Activated naive CD4-positive, alpha-beta T cell treated with anti-CD3 and anti-CD28 coated beads, Interleukin-2, amount 10 ng/mL, durations not matched to agents 7 days and 5 days (primary cell): ENCODE measurements at regions not wholly inside any gene's neighbourhood (a gene's known extent, or its start where the extent isn't known, plus 50 kb on each side); places are given as distances from the start of the nearest gene placed in this dataset.
"Not testable (repeated sequence)": the region's sequence is repeated elsewhere in the genome, so short reads cannot be mapped to it uniquely, and the experiment has no call there.

ENCODE experiments used
- CTCF ChIA-PET: fragments of 350-600 bp; sonication (Branson Sonifier 250); formaldehyde crosslinking; loops from one replicate; lab custom pipeline; 2021; ENCODE audit warnings: antibody characterized with exemption; lab: Charles Lee
- DNase-seq: peaks from one replicate; pipeline ENCODE4 v3.0.0-alpha.2; 2020
- H3K27ac Mint-ChIP-seq: one replicate; pipeline ENCODE4 v1.8.0; 2021; ENCODE audit warnings: mild to moderate bottlenecking, moderate library complexity, mixed read lengths
- H3K27me3 Mint-ChIP-seq: one replicate; pipeline ENCODE4 v1.8.0; 2021; ENCODE audit warnings: mild to moderate bottlenecking, mixed read lengths
- H3K36me3 Mint-ChIP-seq: one replicate; pipeline ENCODE4 v1.8.0; 2021; ENCODE audit warnings: mixed read lengths
- H3K4me1 Mint-ChIP-seq: one replicate; pipeline ENCODE4 v1.8.0; 2021; ENCODE audit warnings: mixed read lengths
- H3K4me3 Mint-ChIP-seq: one replicate; pipeline ENCODE4 v1.8.0; 2021; ENCODE audit warnings: mild to moderate bottlenecking, moderate library complexity, mixed read lengths
- H3K9me3 Mint-ChIP-seq: one replicate; pipeline ENCODE4 v1.8.0; 2021; ENCODE audit warnings: mixed read lengths

- Mint-ChIP-seq H3K9me3 (no peaks in the 10 kb centered on the region), H3K27me3 (peaks cover 4% of the 10 kb centered on the region)
- CTCF ChIA-PET = no interaction called here
These were observed 101.6 kb upstream of the GOLGA6L6 start for GRCh38 chr15:20643024-20643770.

GRCh38 chr15:20642054-20642767 is 100.6 kb upstream of the GOLGA6L6 start:
- no peaks in the 10 kb centered on the region for H3K36me3 Mint-ChIP-seq
- H3K27me3 Mint-ChIP-seq = peaks cover 4% of the 10 kb centered on the region
- CTCF ChIA-PET = no interaction called here
- no peak for DNase-seq
- no peaks in the 10 kb centered on the region for H3K4me1 Mint-ChIP-seq
- H3K27ac Mint-ChIP-seq = no peak overlapping the region
- H3K9me3 Mint-ChIP-seq = no peaks in the 10 kb centered on the region
- H3K4me3 Mint-ChIP-seq = no peak overlapping the region

More at GRCh38 chr15:20643024-20643770, 101.6 kb upstream of the GOLGA6L6 start:
- Mint-ChIP-seq H3K4me1 (no peaks in the 10 kb centered on the region), H3K4me3 (no peak overlapping the region), H3K27ac (no peak overlapping the region), H3K36me3 (no peaks in the 10 kb centered on the region)
- no peak for DNase-seq

GRCh38 chr15:20640427-20640826 is 98.8 kb upstream of the GOLGA6L6 start:
- H3K4me3 Mint-ChIP-seq, DNase-seq, H3K27me3 Mint-ChIP-seq, H3K27ac Mint-ChIP-seq, H3K9me3 Mint-ChIP-seq, H3K4me1 Mint-ChIP-seq, H3K36me3 Mint-ChIP-seq, CTCF ChIA-PET: not testable (repeated sequence)

GRCh38 chr15:20639224-20639623 is 97.6 kb upstream of the GOLGA6L6 start:
- H3K4me3 Mint-ChIP-seq, H3K27me3 Mint-ChIP-seq, H3K36me3 Mint-ChIP-seq, DNase-seq, H3K27ac Mint-ChIP-seq, CTCF ChIA-PET, H3K4me1 Mint-ChIP-seq, H3K9me3 Mint-ChIP-seq: not testable (repeated sequence)

- H3K4me3 Mint-ChIP-seq, H3K27me3 Mint-ChIP-seq, H3K36me3 Mint-ChIP-seq, H3K27ac Mint-ChIP-seq, H3K4me1 Mint-ChIP-seq, CTCF ChIA-PET, H3K9me3 Mint-ChIP-seq, DNase-seq: not testable (repeated sequence)
These were observed 95.9 kb upstream of the GOLGA6L6 start for GRCh38 chr15:20637499-20637898.

- H3K36me3 Mint-ChIP-seq, H3K4me1 Mint-ChIP-seq, DNase-seq, H3K27ac Mint-ChIP-seq, H3K4me3 Mint-ChIP-seq, H3K9me3 Mint-ChIP-seq, CTCF ChIA-PET: not testable (repeated sequence)
- peaks cover 10% of the 10 kb centered on the region for H3K27me3 Mint-ChIP-seq
These were observed 87.9 kb upstream of the GOLGA6L6 start for GRCh38 chr15:20629526-20629925.

GRCh38 chr15:20628538-20628937 is 86.9 kb upstream of the GOLGA6L6 start:
- H3K9me3 Mint-ChIP-seq, CTCF ChIA-PET, DNase-seq, H3K36me3 Mint-ChIP-seq, H3K27ac Mint-ChIP-seq, H3K4me3 Mint-ChIP-seq, H3K4me1 Mint-ChIP-seq: not testable (repeated sequence)
- peaks cover 10% of the 10 kb centered on the region for H3K27me3 Mint-ChIP-seq

- CTCF ChIA-PET, H3K36me3 Mint-ChIP-seq, H3K9me3 Mint-ChIP-seq, H3K27ac Mint-ChIP-seq, H3K4me1 Mint-ChIP-seq, DNase-seq, H3K4me3 Mint-ChIP-seq: not testable (repeated sequence)
- peaks cover 10% of the 10 kb centered on the region for H3K27me3 Mint-ChIP-seq
These were observed 83.9 kb upstream of the GOLGA6L6 start for GRCh38 chr15:20625469-20625868.

- H3K36me3 Mint-ChIP-seq, H3K9me3 Mint-ChIP-seq, CTCF ChIA-PET, H3K27ac Mint-ChIP-seq, H3K4me1 Mint-ChIP-seq, H3K27me3 Mint-ChIP-seq, H3K4me3 Mint-ChIP-seq: not testable (repeated sequence)
- peak; percentile 61 for DNase-seq
These were observed 82.5 kb upstream of the GOLGA6L6 start for GRCh38 chr15:20624085-20624484.

- H3K27me3 Mint-ChIP-seq, DNase-seq, H3K36me3 Mint-ChIP-seq, CTCF ChIA-PET, H3K4me1 Mint-ChIP-seq, H3K9me3 Mint-ChIP-seq, H3K27ac Mint-ChIP-seq, H3K4me3 Mint-ChIP-seq: not testable (repeated sequence)
These were observed 80.5 kb upstream of the GOLGA6L6 start for GRCh38 chr15:20622117-20622516.

GRCh38 chr15:20614549-20614948 is 72.9 kb upstream of the GOLGA6L6 start:
- DNase-seq, CTCF ChIA-PET, H3K4me1 Mint-ChIP-seq, H3K36me3 Mint-ChIP-seq, H3K4me3 Mint-ChIP-seq, H3K27ac Mint-ChIP-seq, H3K9me3 Mint-ChIP-seq, H3K27me3 Mint-ChIP-seq: not testable (repeated sequence)

GRCh38 chr15:20612796-20613195 is 71.2 kb upstream of the GOLGA6L6 start:
- DNase-seq, H3K4me1 Mint-ChIP-seq, CTCF ChIA-PET, H3K27ac Mint-ChIP-seq, H3K36me3 Mint-ChIP-seq, H3K9me3 Mint-ChIP-seq, H3K4me3 Mint-ChIP-seq, H3K27me3 Mint-ChIP-seq: not testable (repeated sequence)

- DNase-seq, H3K36me3 Mint-ChIP-seq, H3K27me3 Mint-ChIP-seq, H3K9me3 Mint-ChIP-seq, CTCF ChIA-PET, H3K4me3 Mint-ChIP-seq, H3K27ac Mint-ChIP-seq, H3K4me1 Mint-ChIP-seq: not testable (repeated sequence)
These were observed 70.8 kb upstream of the GOLGA6L6 start for GRCh38 chr15:20612356-20612755.

GRCh38 chr15:20611667-20612290 is 70.2 kb upstream of the GOLGA6L6 start:
- CTCF ChIA-PET, H3K4me1 Mint-ChIP-seq, H3K36me3 Mint-ChIP-seq, DNase-seq, H3K4me3 Mint-ChIP-seq, H3K9me3 Mint-ChIP-seq, H3K27ac Mint-ChIP-seq, H3K27me3 Mint-ChIP-seq: not testable (repeated sequence)

GRCh38 chr15:20608179-20608578 is 66.6 kb upstream of the GOLGA6L6 start:
- CTCF ChIA-PET, H3K4me1 Mint-ChIP-seq, DNase-seq, H3K4me3 Mint-ChIP-seq, H3K27me3 Mint-ChIP-seq, H3K36me3 Mint-ChIP-seq, H3K27ac Mint-ChIP-seq, H3K9me3 Mint-ChIP-seq: not testable (repeated sequence)
